GM18868 (cell line): ENCODE measurements at regions not wholly inside any gene's neighbourhood (a gene's known extent, or its start where the extent isn't known, plus 50 kb on each side); places are given as distances from the start of the nearest gene placed in this dataset.

Experiments
- ATAC-seq: cut with Tn5 transposase; IDR thresholded peaks from one replicate; pipeline ENCODE4 v1.9.1; 2021; ENCODE audit warnings: mild to moderate bottlenecking, moderate library complexity; ENCODE audit not compliant: unreplicated experiment

GRCh38 chr13:90396266-90396665, 951.2 kb upstream of the MIR17HG start:
- no peak for ATAC-seq

- no peak for ATAC-seq
Measured at GRCh38 chr13:90397503-90397902, 950.0 kb upstream of the MIR17HG start.

DNA sequence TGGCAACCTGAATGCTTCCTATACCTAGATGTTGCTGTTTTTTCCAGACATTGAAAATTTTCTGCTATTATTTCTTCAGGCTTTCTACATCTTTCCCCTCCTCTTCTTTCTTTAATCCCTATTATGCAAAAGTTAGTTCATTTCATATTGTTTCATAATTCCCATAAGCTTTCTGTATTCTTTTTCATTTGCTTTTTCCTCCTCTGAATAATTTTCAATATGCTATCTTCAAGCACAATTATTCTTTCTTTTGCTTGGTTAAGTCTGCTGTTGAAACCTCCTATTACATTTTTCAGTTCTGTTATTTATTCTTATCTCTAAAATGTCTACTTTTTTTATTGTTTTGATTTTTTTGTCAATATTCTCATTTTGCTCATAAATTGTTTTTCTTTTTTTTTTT, 947.1 kb upstream of the MIR17HG start:
- ATAC-seq = no peak

DNA sequence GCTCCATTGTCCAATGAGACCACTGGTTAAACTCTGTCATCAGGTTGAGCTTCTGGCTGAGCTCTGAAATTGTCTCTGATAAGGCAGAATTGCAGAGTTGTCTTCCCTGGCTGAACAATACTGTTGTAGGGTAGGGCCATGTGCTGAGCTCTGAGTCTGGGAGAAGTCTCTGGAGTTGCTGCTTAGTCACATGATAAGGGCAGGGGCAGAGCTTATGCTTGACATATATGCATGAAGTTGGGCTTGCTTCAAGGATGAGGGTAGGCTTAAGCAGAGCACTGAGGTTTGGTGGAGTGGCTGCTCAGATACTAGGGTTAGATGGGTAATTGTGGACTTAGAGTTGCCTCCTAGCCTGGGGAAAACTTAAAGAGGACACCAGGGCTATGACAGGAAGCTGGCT, 946.3 kb upstream of the MIR17HG start:
- ATAC-seq = no peak

GRCh38 chr13:90402102-90402501, 945.4 kb upstream of the MIR17HG start:
- no peak for ATAC-seq

GRCh38 chr13:90402613-90403012, 944.9 kb upstream of the MIR17HG start:
- ATAC-seq = no peak

- no peak for ATAC-seq
Measured at GRCh38 chr13:90403330-90404082, 944.0 kb upstream of the MIR17HG start.

GRCh38 chr13:90405301-90405700, 942.2 kb upstream of the MIR17HG start:
- ATAC-seq = no peak

- no peak for ATAC-seq
Measured at GRCh38 chr13:90412980-90413379, 934.5 kb upstream of the MIR17HG start.

DNA sequence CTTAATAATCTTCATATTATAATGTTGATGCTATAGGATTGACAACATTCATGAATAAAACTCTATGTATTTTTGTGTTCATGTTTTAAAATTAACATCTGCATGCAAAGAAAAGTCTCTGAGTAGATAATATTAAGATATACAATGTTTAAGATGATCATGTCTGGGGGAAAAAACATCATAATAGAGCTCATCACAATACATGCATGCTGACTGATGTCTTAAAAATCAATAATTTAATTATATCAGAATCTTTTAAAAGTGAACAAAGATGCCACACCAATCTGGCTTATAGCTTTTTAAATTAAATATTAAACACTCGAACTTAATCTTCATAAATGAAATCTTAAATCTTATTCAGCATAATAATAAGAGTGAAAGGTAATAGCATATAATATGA, 933.9 kb upstream of the MIR17HG start:
- no peak for ATAC-seq

GRCh38 chr13:90414691-90415596, 932.5 kb upstream of the MIR17HG start:
- ATAC-seq = no peak

DNA sequence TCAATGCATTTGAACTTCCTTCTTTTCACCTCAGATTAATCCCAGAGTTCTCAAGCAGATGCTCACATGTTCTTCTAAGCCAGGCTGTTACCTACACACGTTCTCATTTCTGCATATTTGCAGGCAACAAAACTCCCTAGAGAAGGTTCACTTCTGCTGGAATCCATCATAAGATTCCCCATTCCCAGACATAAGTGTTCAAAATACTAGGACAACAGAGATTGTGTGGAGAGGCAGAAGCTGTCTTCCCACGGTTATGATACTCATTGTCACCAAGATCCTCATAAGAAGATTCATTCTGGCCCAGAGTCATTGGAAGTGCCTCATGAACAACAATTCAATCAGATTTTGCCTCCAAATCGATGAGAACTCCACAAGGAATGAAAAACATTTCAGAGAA, 931.6 kb upstream of the MIR17HG start:
- no peak for ATAC-seq

DNA sequence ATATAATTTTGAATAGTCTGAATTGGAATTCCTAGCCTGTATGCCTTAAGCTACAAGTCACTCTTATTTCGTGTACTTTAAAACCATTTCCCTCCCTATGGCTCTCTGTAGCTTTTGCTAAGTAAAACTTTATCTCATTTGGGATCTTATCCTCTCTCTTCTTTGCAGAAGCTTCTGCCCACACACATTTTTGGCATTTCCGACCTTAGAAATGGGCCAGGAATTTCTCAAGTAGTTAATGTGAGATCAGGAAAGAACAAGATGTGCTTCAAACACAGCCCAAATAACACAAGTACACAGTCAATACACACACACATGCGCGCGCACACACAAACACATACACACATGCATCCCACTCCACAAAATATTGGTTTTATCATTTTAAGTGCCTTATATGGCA, 931.0 kb upstream of the MIR17HG start:
- no peak for ATAC-seq

DNA sequence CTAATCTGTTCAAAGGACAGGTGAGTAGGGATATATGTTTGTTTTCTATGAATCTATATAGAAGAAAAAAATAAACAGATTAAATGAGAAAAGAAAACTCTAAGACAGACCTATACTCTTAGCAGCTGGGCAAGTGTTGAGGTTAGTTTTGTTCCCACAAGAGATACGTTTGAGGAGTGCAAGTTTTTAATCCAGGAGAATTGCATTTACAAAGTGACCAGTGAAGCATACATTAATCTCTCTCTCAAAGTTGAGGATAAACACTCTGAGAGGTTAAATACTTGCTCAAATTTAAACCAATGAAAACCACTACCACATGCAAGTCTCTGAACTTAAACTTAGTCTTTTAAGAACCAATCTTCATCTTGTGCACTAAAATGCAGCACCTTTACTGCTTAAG, 930.5 kb upstream of the MIR17HG start:
- no peak for ATAC-seq

- ATAC-seq = no peak
Measured at GRCh38 chr13:90420683-90421082, 926.8 kb upstream of the MIR17HG start.

GRCh38 chr13:90427322-90428272, 919.9 kb upstream of the MIR17HG start:
- ATAC-seq = no peak

DNA sequence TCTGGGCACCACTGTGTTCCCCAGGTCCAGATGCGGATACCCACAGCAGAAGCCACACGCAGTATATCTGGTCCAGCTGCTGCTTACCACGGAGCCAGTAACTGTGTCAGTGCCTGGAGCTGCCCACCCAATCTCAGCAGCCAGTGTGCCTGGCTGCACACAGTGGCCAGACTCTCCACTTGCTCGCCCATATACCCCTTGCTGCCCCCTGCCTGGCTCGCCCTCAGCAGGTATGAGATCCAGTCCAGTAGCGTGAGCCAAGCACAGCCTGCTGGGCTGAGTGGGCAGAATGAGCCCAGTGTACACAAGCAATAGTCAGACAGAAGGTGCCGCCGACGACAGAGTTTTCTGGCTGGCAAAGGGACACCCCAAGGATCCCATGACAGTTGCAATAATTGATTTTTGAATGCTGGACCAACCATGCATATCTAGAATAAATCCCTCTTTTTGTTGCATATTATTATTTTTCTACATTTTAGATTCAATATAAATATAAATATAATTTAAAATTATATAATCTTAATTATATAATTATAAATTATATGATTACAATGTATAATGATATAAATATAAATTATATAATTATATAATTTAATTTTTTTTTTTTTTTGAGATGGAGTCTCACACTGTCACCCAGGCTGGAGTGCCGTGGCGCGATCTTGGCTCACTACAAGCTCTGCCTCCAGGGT, 918.8 kb upstream of the MIR17HG start:
- ATAC-seq = no peak

GRCh38 chr13:90430127-90430526, 917.4 kb upstream of the MIR17HG start:
- ATAC-seq = no peak

- no peak for ATAC-seq
Measured at GRCh38 chr13:90436697-90437096, 910.8 kb upstream of the MIR17HG start.

GRCh38 chr13:90438576-90438975, 908.9 kb upstream of the MIR17HG start:
- no peak for ATAC-seq
